Neural progenitor cell (in vitro differentiated cells): ENCODE measurements at regions not wholly inside any gene's neighbourhood (a gene's known extent, or its start where the extent isn't known, plus 50 kb on each side); places are given as distances from the start of the nearest gene placed in this dataset.

Experiments used
- DNase-seq: peaks from one replicate; pipeline ENCODE4 v3.0.0-alpha.2; 2016; ENCODE audit warnings: low spot score
- H2AFZ ChIP-seq: fragments of 200-600 bp; sonication (generic); replicated peaks from 2 replicates; pipeline ENCODE4 v1.6.1; 2016; ENCODE audit warnings: antibody characterized with exemption
- H3F3A ChIP-seq: fragments of 200-600 bp; sonication (generic); 2 replicates; pipeline ENCODE4 v1.6.1; 2016; ENCODE audit warnings: antibody characterized with exemption, low read depth
- H3K27ac ChIP-seq: fragments of 200-600 bp; sonication (generic); 2 replicates; pipeline ENCODE4 v1.5.1; 2016; ENCODE audit warnings: mild to moderate bottlenecking
- H3K27me3 ChIP-seq: fragments of 200-600 bp; sonication (generic); 2 replicates; pipeline ENCODE4 v1.6.1; 2016; ENCODE audit warnings: mild to moderate bottlenecking, moderate library complexity
- H3K36me3 ChIP-seq: fragments of 200-600 bp; sonication (generic); 2 replicates; pipeline ENCODE4 v1.5.1; 2016
- H3K4me1 ChIP-seq: fragments of 200-600 bp; sonication (generic); 2 replicates; pipeline ENCODE4 v1.6.1; 2016; ENCODE audit warnings: mixed run types
- H3K4me2 ChIP-seq: fragments of 200-600 bp; sonication (generic); 2 replicates; pipeline ENCODE4 v1.6.1; 2016
- H3K4me3 ChIP-seq: fragments of 200-600 bp; sonication (generic); 2 replicates; pipeline ENCODE4 v1.5.1; 2016
- H3K79me2 ChIP-seq: fragments of 200-600 bp; sonication (generic); 2 replicates; pipeline ENCODE4 v1.6.1; 2016; ENCODE audit warnings: low read depth
- H3K9ac ChIP-seq: fragments of 200-600 bp; sonication (generic); 2 replicates; pipeline ENCODE4 v1.6.1; 2016
- H3K9me3 ChIP-seq: fragments of 200-600 bp; sonication (generic); 2 replicates; pipeline ENCODE4 v1.5.1; 2016; ENCODE audit warnings: low read depth
- H4K20me1 ChIP-seq: fragments of 200-600 bp; sonication (generic); 2 replicates; pipeline ENCODE4 v1.6.1; 2016; ENCODE audit warnings: low read depth
- H3K27ac Mint-ChIP-seq: 3 replicates; pipeline ENCODE4 v1.8.0; 2021; ENCODE audit warnings: mixed read lengths
- H3K27me3 Mint-ChIP-seq: 2 replicates; pipeline ENCODE4 v1.8.0; 2022; ENCODE audit warnings: low read depth, mild to moderate bottlenecking, inconsistent platforms, moderate library complexity, mixed read lengths; ENCODE audit not compliant: insufficient read depth
- H3K36me3 Mint-ChIP-seq: 3 replicates; pipeline ENCODE4 v1.8.0; 2021; ENCODE audit warnings: mixed read lengths
- H3K4me1 Mint-ChIP-seq: 3 replicates; pipeline ENCODE4 v1.8.0; 2021; ENCODE audit warnings: mixed read lengths
- H3K4me3 Mint-ChIP-seq: 3 replicates; pipeline ENCODE4 v1.8.0; 2021; ENCODE audit warnings: mild to moderate bottlenecking, moderate library complexity, mixed read lengths
- H3K9me3 Mint-ChIP-seq: 3 replicates; pipeline ENCODE4 v1.8.0; 2020; ENCODE audit warnings: mixed read lengths
- EZH2 ChIP-seq: fragments of 200-600 bp; sonication (generic); IDR thresholded peaks from 2 replicates; pipeline ENCODE4 v1.6.1; 2017; ENCODE audit warnings: antibody characterized with exemption, mild to moderate bottlenecking, moderate library complexity
- EZH2phosphoT487 ChIP-seq: fragments of 200-600 bp; sonication (generic); IDR thresholded peaks from 2 replicates; pipeline ENCODE4 v1.6.1; 2017; ENCODE audit warnings: antibody characterized with exemption
- TF ChIP-seq, protein P1 (sequence below): fragments of 200-600 bp; sonication (generic); IDR thresholded peaks from 2 replicates; pipeline ENCODE4 v1.5.1; 2017; ENCODE audit warnings: antibody characterized with exemption, mild to moderate bottlenecking

DNA sequence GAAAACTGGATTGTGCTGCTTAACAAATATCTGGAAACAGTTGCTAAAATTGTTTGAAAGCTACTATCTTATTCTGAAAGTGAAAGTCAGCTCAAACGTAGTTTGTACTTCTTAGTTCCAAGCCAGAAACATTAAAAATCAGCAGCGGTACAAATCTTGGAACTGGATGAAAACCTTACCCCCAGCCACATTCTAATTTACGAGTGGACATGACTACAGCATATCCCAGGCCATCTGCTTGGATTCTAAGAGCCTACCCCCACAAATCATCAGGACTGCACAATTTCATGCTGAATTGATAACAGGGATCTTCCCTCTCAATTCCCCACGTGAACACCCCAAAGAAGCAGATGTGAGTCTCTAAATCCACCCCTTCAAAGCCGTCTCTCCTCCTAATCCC, 158.7 kb upstream of the NCKAP5 start:
- Histone ChIP-seq H2AFZ (no peak overlapping the region), H3K27ac (no peak overlapping the region), H3K9ac (no peak overlapping the region), H3K4me3 (no peak overlapping the region), H3K36me3 (no peaks in the 10 kb centered on the region), H3K79me2 (no peaks in the 10 kb centered on the region), H4K20me1 (no peaks in the 10 kb centered on the region), H3K4me1 (no peaks in the 10 kb centered on the region), H3K9me3 (no peaks in the 10 kb centered on the region), H3K4me2 (no peak overlapping the region), H3F3A (no peaks in the 10 kb centered on the region), H3K27me3 (no peaks in the 10 kb centered on the region)
- no peak for DNase-seq
- Mint-ChIP-seq H3K9me3 (peaks cover 10% of the 10 kb centered on the region), H3K4me1 (no peaks in the 10 kb centered on the region), H3K27ac (peak overlapping the region; percentile 57), H3K4me3 (no peak overlapping the region), H3K36me3 (peaks cover 2% of the 10 kb centered on the region), H3K27me3 (peaks cover 3% of the 10 kb centered on the region)
- TF ChIP-seq EZH2phosphoT487 = no peak
- TF ChIP-seq EZH2 = no peak

DNA sequence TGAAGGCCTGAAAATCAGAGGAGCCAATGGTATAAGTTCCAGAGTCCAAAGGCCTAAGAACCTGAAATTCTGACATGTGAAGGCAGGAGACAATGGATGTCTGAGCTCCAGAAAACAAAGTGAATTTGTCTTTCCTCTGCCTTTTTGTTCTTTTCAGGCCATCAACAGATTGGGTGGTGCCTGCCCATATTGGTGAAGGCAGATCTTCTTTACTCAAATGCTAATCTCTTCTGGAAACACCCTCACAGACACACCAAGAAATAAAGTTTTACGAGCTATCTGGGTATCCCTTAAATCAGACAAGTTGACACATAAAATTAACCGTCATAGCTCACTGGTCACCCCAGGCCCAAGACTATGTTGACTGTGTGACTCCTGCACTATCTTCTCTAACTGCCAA, 163.8 kb upstream of the NCKAP5 start:
- Histone ChIP-seq H3K27ac (no peak overlapping the region), H3K36me3 (no peaks in the 10 kb centered on the region)
- H3K36me3 Mint-ChIP-seq = peaks cover 2% of the 10 kb centered on the region

DNA sequence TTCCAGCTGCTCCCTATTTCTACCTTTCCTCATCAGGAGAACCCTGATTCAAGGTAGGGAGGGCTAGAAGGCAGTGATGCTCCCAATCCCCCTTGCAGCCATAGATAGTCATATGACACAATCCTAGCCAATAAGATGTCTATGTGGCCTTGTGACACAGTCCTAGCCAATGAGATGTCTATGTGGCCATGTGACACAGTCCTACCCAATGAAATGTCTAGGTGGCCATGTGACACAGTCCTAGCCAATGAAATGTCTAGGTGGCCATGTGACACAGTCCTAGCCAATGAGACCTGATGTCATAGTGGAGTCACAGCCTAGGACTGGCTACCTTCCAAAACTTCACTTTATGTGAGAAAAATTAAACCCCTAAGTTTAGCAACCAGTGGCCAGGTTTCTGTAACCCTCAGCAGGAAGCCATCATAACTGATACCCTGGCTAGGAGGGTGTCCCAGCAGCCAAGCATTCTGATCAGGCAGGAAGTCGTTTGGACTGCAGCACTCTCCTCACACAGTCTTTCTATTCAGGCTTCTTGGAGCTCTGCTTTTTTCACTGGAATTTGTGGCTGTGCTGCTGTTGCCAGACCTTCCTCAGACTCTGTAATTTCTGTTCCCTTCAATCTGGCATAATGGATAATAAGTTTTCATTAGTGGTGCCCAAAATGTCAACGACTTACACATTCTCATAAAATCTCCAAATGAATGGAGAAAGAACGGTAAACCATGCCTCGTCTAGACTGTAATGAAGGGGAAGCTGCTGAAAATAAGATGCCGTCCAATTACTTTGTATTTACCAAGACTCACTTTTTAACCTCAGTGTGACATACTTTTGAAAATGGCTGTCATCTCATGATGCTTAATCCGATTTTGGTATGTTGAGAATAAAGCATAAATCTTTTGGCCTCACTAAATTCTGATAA, 165.0 kb upstream of the NCKAP5 start:
- H3K4me3 ChIP-seq = no peak overlapping the region
- no peaks in the 10 kb centered on the region for H3F3A ChIP-seq
- no peaks in the 10 kb centered on the region for H3K9me3 ChIP-seq
- no peak overlapping the region for H3K27ac ChIP-seq
- no peaks in the 10 kb centered on the region for H4K20me1 ChIP-seq
- no peak overlapping the region for H3K9ac ChIP-seq
- H3K79me2 ChIP-seq = no peaks in the 10 kb centered on the region
- no peak overlapping the region for H2AFZ ChIP-seq
- Mint-ChIP-seq H3K27ac (no peak overlapping the region), H3K36me3 (peaks cover 2% of the 10 kb centered on the region), H3K27me3 (peaks cover 5% of the 10 kb centered on the region), H3K4me1 (no peaks in the 10 kb centered on the region), H3K4me3 (no peak overlapping the region), H3K9me3 (peaks cover 4% of the 10 kb centered on the region)
- TF ChIP-seq EZH2 (no peak), EZH2phosphoT487 (no peak)
- TF ChIP-seq, protein P1, sequence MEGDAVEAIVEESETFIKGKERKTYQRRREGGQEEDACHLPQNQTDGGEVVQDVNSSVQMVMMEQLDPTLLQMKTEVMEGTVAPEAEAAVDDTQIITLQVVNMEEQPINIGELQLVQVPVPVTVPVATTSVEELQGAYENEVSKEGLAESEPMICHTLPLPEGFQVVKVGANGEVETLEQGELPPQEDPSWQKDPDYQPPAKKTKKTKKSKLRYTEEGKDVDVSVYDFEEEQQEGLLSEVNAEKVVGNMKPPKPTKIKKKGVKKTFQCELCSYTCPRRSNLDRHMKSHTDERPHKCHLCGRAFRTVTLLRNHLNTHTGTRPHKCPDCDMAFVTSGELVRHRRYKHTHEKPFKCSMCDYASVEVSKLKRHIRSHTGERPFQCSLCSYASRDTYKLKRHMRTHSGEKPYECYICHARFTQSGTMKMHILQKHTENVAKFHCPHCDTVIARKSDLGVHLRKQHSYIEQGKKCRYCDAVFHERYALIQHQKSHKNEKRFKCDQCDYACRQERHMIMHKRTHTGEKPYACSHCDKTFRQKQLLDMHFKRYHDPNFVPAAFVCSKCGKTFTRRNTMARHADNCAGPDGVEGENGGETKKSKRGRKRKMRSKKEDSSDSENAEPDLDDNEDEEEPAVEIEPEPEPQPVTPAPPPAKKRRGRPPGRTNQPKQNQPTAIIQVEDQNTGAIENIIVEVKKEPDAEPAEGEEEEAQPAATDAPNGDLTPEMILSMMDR = no peak
- H3K4me1 ChIP-seq = no peaks in the 10 kb centered on the region
- no peaks in the 10 kb centered on the region for H3K27me3 ChIP-seq
- H3K4me2 ChIP-seq = no peak overlapping the region
- no peaks in the 10 kb centered on the region for H3K36me3 ChIP-seq
- DNase-seq = no peak

More for the DNA sequence above, 163.8 kb upstream of the NCKAP5 start:
- no peaks in the 10 kb centered on the region for H3K4me1 ChIP-seq
- H4K20me1 ChIP-seq = no peaks in the 10 kb centered on the region
- Mint-ChIP-seq H3K27me3 (peaks cover 5% of the 10 kb centered on the region), H3K4me1 (no peaks in the 10 kb centered on the region), H3K9me3 (peaks cover 4% of the 10 kb centered on the region), H3K4me3 (no peak overlapping the region), H3K27ac (no peak overlapping the region)
- no peak overlapping the region for H3K4me3 ChIP-seq
- no peak overlapping the region for H2AFZ ChIP-seq
- no peak for DNase-seq
- no peaks in the 10 kb centered on the region for H3K79me2 ChIP-seq
- H3F3A ChIP-seq = no peaks in the 10 kb centered on the region
- no peak overlapping the region for H3K4me2 ChIP-seq
- no peaks in the 10 kb centered on the region for H3K9me3 ChIP-seq
- H3K27me3 ChIP-seq = no peaks in the 10 kb centered on the region
- TF ChIP-seq EZH2phosphoT487 = no peak
- TF ChIP-seq EZH2 = no peak
- TF ChIP-seq, protein P1 = no peak
- H3K9ac ChIP-seq = no peak overlapping the region

DNA sequence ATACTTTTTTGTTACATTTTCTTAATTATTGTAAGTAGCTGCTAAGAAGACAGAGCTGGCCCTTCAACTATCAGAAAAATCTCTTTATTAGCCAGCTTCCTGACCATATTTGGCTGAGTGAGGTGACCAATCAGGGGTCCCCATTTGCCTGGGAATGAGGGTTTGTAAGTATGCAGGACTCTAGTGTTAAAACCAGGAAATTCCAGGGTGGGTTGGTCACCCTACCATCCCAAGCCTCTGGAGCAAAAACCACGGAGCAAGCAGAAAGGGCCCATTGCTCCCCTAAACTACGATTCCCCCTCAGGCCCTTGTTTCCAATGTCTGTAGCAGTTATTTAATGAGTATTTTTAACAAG, 165.6 kb upstream of the NCKAP5 start:
- no peak overlapping the region for H2AFZ ChIP-seq
- H3K9me3 ChIP-seq = no peaks in the 10 kb centered on the region
- H3F3A ChIP-seq = no peaks in the 10 kb centered on the region
- no peak overlapping the region for H3K4me3 ChIP-seq
- H3K27ac Mint-ChIP-seq = no peak overlapping the region
- H3K36me3 ChIP-seq = no peaks in the 10 kb centered on the region
- H3K27ac ChIP-seq = no peak overlapping the region
- no peaks in the 10 kb centered on the region for H3K4me1 ChIP-seq
- no peaks in the 10 kb centered on the region for H3K4me1 Mint-ChIP-seq
- H3K4me3 Mint-ChIP-seq = no peak overlapping the region
- H3K9ac ChIP-seq = no peak overlapping the region
- H4K20me1 ChIP-seq = no peaks in the 10 kb centered on the region
- H3K4me2 ChIP-seq = no peak overlapping the region
- H3K27me3 Mint-ChIP-seq = peaks cover 5% of the 10 kb centered on the region
- peaks cover 2% of the 10 kb centered on the region for H3K36me3 Mint-ChIP-seq
- no peak for DNase-seq
- no peaks in the 10 kb centered on the region for H3K27me3 ChIP-seq
- no peaks in the 10 kb centered on the region for H3K79me2 ChIP-seq
- H3K9me3 Mint-ChIP-seq = peaks cover 4% of the 10 kb centered on the region
- TF ChIP-seq EZH2 = no peak
- TF ChIP-seq, protein P1 = no peak
- TF ChIP-seq EZH2phosphoT487 = no peak
